Small intestine (tissue), 7 donors: ENCODE measurements at regions not wholly inside any gene's neighbourhood (a gene's known extent, or its start where the extent isn't known, plus 50 kb on each side); places are given as distances from the start of the nearest gene placed in this dataset.
A peak's percentile ranks its signal among the peaks of the same experiment; 100 is the strongest.
"Not testable (repeated sequence)": the region's sequence is repeated elsewhere in the genome, so short reads cannot be mapped to it uniquely, and the experiment has no call there.

Experiments used
- DNase-seq, 2 donors: peaks; one replicate each; pipeline versions ENCODE4 v3.0.0 to v3.0.0-alpha.2; 2013
- FAIRE-seq: peaks from 2 replicates; lab custom pipeline; 2012; peaks lifted over from hg19 to GRCh38; lab: Jason Lieb, UNC
- H3K27ac ChIP-seq, 3 donors: one replicate each; pipeline ENCODE4 v1.5.1; 2013; ENCODE audit warnings: low read length in 2 of 3, mild to moderate bottlenecking in 2 of 3, control low read depth in 1 of 3, inconsistent platforms in 1 of 3, low read depth in 1 of 3, moderate library complexity in 1 of 3
- H3K27me3 ChIP-seq, 3 donors: one replicate each; pipeline ENCODE4 v1.6.1; 2013; ENCODE audit warnings: low read length in 3 of 3, inconsistent platforms in 1 of 3; ENCODE audit not compliant: control insufficient read depth in 3 of 3, insufficient read depth in 3 of 3
- H3K36me3 ChIP-seq, 3 donors: one replicate each; pipeline ENCODE4 v1.6.1; 2013; ENCODE audit warnings: low read length in 3 of 3, inconsistent platforms in 1 of 3, low read depth in 1 of 3, mild to moderate bottlenecking in 1 of 3, moderate library complexity in 1 of 3; ENCODE audit not compliant: control insufficient read depth in 3 of 3, insufficient read depth in 2 of 3
- H3K4me1 ChIP-seq, 3 donors: one replicate each; pipeline ENCODE4 v1.6.1; 2013; ENCODE audit warnings: low read length in 2 of 3, inconsistent platforms in 1 of 3, low read depth in 1 of 3, mild to moderate bottlenecking in 1 of 3, moderate library complexity in 1 of 3; ENCODE audit not compliant: control insufficient read depth in 3 of 3, insufficient read depth in 2 of 3
- H3K4me3 ChIP-seq, 3 donors: one replicate each; pipeline ENCODE4 v1.5.1; 2013; ENCODE audit warnings: low read length in 3 of 3, control low read depth in 1 of 3, inconsistent platforms in 1 of 3, low read depth in 1 of 3, mild to moderate bottlenecking in 1 of 3, moderate library complexity in 1 of 3
- H3K9me3 ChIP-seq, 2 donors: one replicate each; pipeline ENCODE4 v1.6.1; 2013; ENCODE audit warnings: low read depth in 1 of 2, low read length in 1 of 2; ENCODE audit not compliant: control insufficient read depth in 2 of 2, insufficient read depth in 1 of 2
- WGBS, 3 donors: extraction: QIAGEN DNeasy Blood & Tissue Kit; methylation state at CpG; one replicate each; pipeline ENCODE4 v1.1.7; 2013; 5-methylcytosine and 5-hydroxymethylcytosine counted together
- donor health status: healthy with polysubstance abuse.
- donor health status: control.
- donor health status: control.
- donor health status: Bipolar disorder and iron deficiency.
- donor health status: healthy.

DNA sequence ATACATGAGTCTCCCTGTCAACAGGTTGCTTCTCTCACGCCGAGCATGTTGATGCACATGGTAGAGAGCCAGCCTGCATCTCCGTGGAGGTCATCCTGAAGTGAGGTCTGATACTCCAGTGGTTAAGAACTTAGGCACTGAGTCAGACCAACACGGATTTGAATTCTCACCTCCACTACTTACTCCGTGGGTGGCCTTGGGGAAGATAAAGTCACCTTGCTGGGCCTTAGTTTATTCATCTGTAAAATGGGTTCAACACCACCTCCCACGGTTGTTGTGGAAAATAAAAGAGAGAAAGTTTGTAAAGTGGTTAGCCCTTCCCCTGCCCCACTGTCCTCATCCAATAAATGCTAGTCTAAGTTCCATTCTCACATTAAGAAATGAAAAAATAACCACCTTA, 408.9 kb downstream of the MED13L start:
- FAIRE-seq (no peak), DNase-seq (no peak)
- Histone ChIP-seq H3K4me1 (no peaks in the 10 kb centered on the region), H3K9me3 (no peaks in the 10 kb centered on the region), H3K27ac (no peak overlapping the region), H3K36me3 (no peaks in the 10 kb centered on the region), H3K4me3 (no peak overlapping the region), H3K27me3 (peaks cover 0 to 4% (median 0%) of the 10 kb centered on the region in 3 donors)
- WGBS, 3 donors = 76 to 79% (median 79%) methylated on average over 6 of the region's 6 CpGs

GRCh38 chr12:115867854-115868253, 409.6 kb downstream of the MED13L start:
- 75 to 82% (median 78%) methylated on average over 4 of the region's 4 CpGs for WGBS, 3 donors
- DNase-seq (no peak), FAIRE-seq (no peak)
- Histone ChIP-seq H3K36me3 (no peaks in the 10 kb centered on the region), H3K4me3 (no peak overlapping the region), H3K27me3 (peaks cover 0 to 4% (median 0%) of the 10 kb centered on the region in 3 donors), H3K9me3 (no peaks in the 10 kb centered on the region), H3K27ac (no peak overlapping the region), H3K4me1 (no peaks in the 10 kb centered on the region)

DNA sequence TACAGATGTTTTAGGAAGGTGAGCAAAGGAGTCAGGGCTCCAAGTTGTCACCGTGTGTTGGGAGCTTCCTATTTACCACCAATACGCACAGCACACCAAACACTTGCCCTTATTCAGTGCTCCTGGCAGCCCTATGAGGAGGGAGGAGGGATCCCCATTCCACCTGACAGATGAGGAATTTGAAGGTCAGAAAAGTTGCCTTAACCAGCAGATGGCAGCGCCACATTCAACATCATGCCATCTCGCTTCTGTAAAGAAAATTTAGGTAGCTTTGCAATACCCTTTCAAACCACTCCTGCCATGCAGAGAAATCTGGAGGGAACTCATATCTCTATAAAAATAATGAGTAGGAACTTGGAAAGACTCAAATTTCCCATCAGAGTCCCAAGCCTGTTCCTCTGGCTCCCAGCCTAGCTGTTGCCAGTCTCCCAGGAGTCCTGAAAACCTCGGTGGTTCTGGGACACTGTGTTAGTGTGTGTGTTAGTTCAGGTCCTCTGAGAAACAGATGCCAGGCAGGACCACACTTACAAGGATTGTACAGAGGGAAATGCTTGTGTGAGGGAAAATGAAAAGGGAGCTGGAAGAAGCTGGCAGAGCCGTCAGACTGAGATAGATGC, 410.5 kb downstream of the MED13L start:
- Histone ChIP-seq H3K36me3 (no peaks in the 10 kb centered on the region), H3K9me3 (no peaks in the 10 kb centered on the region), H3K27me3 (peaks cover 0 to 4% (median 0%) of the 10 kb centered on the region in 3 donors), H3K4me3 (no peak overlapping the region), H3K4me1 (no peaks in the 10 kb centered on the region), H3K27ac (no peak overlapping the region)
- WGBS, 3 donors = 68 to 73% (median 70%) methylated on average over 6 of the region's 6 CpGs
- DNase-seq (peak in 1 of 2 donors; percentile 27), FAIRE-seq (no peak)

DNA sequence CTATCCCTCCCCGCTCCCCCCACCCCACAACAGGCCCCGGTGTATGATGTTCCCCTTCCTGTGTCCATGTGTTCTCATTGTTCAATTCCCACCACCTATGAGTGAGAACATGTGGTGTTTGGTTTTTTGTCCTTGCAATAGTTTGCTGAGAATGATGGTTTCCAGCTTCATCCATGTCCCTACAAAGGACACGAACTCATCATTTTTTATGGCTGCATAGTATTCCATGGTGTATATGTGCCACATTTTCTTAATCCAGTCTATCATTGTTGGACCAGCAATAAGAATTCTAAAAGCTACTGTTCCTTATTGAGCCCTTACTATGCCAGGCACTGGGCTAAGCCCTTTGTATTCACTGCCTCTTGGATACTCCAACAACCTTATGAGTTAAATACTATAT, 411.2 kb downstream of the MED13L start:
- not testable (repeated sequence) for H3K36me3 ChIP-seq, H3K9me3 ChIP-seq, DNase-seq, H3K4me1 ChIP-seq, FAIRE-seq, H3K4me3 ChIP-seq, H3K27ac ChIP-seq, H3K27me3 ChIP-seq
- WGBS, 3 donors = 81 to 90% (median 89%) methylated on average over 2 to 3 of the region's 3 CpGs

GRCh38 chr12:115864396-115864795, 413.1 kb downstream of the MED13L start:
- DNase-seq = peak in 1 of 2 donors; percentile 27
- no peaks in the 10 kb centered on the region for H3K4me1 ChIP-seq
- no peak for FAIRE-seq
- H3K27me3 ChIP-seq = peaks cover 0 to 4% (median 0%) of the 10 kb centered on the region in 3 donors
- no peak overlapping the region for H3K27ac ChIP-seq
- 20 to 28% (median 20%) methylated on average over 2 of the region's 2 CpGs for WGBS, 3 donors
- H3K4me3 ChIP-seq = no peak overlapping the region
- H3K9me3 ChIP-seq = no peaks in the 10 kb centered on the region
- no peaks in the 10 kb centered on the region for H3K36me3 ChIP-seq

DNA sequence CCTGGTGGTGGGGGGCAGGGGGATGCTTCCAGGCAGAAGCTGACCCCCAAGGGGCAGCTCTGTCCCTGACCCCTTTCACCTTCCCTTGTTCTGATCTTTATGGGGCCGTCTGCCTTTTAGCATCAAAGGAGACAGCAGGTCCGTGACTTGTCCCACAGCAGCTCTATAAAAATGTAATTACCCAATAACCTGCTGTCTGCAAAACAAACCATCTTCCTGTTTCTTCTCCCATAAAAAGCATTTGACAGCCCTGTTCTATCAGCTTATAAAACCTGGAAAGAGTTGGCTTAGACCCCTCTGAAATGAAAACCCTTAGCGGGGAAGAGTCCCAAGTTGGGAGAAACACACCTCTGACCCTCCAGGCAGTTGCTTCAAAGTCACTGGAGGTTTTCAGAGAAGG, 416.9 kb downstream of the MED13L start:
- FAIRE-seq (no peak), DNase-seq (no peak)
- Histone ChIP-seq H3K27ac (no peak overlapping the region), H3K9me3 (no peaks in the 10 kb centered on the region), H3K4me3 (no peak overlapping the region), H3K4me1 (no peaks in the 10 kb centered on the region), H3K36me3 (no peaks in the 10 kb centered on the region), H3K27me3 (no peaks in the 10 kb centered on the region)
- WGBS, 3 donors = 57 to 64% (median 62%) methylated on average over 3 of the region's 3 CpGs

DNA sequence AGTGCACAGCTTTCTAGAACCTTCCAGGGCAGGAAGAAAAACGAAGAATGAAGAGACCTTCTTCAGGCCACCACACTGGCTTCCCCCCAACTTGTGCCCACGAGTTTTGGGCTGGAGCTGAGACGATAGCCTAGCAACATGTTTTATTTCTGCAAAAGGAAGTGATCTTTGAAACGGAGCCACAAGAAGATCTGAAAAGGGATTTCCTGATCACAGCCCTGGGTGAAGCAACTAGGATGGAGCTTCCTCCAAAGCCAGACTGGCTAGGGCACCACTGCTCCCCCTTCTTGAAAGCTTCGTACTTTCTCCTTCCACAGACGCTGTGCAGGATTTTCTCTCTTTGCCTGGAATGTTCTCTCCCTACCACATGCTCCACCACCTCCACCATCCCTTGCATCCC, 418.3 kb downstream of the MED13L start:
- H3K4me1 ChIP-seq = no peaks in the 10 kb centered on the region
- FAIRE-seq = no peak
- no peak for DNase-seq
- peaks cover 0 to 1% (median 0%) of the 10 kb centered on the region in 3 donors for H3K27me3 ChIP-seq
- no peak overlapping the region for H3K4me3 ChIP-seq
- H3K36me3 ChIP-seq = no peaks in the 10 kb centered on the region
- no peak overlapping the region for H3K27ac ChIP-seq
- 36 to 48% (median 37%) methylated on average over 6 of the region's 6 CpGs for WGBS, 3 donors
- no peaks in the 10 kb centered on the region for H3K9me3 ChIP-seq

- DNase-seq (no peak), FAIRE-seq (no peak)
- H3K9me3 ChIP-seq = no peaks in the 10 kb centered on the region
- H3K36me3 ChIP-seq = no peaks in the 10 kb centered on the region
- no peak overlapping the region for H3K4me3 ChIP-seq
- H3K27ac ChIP-seq = no peak overlapping the region
- H3K27me3 ChIP-seq = peaks cover 0 to 3% (median 1%) of the 10 kb centered on the region in 3 donors
- 83 to 93% (median 90%) methylated on average over 3 of the region's 3 CpGs for WGBS, 3 donors
- no peaks in the 10 kb centered on the region for H3K4me1 ChIP-seq
Observed at GRCh38 chr12:115857923-115858322, 419.6 kb downstream of the MED13L start.
